Spleen (tissue), 11 donors: ENCODE measurements at regions not wholly inside any gene's neighbourhood (a gene's known extent, or its start where the extent isn't known, plus 50 kb on each side); places are given as distances from the start of the nearest gene placed in this dataset.

ENCODE experiments used
- DNase-seq: peaks from one replicate; pipeline ENCODE4 v3.0.0-alpha.2; 2020
- H3K27ac ChIP-seq, 8 donors: fragments of 200-600 bp; sonication (generic) in 7 of 8; 1 replicate in 4 of 8; 2 replicates in 4 of 8; pipeline versions ENCODE4 v1.5.0 to v1.8.0; 2016 to 2021; ENCODE audit warnings: inconsistent platforms in 4 of 8, mild to moderate bottlenecking in 4 of 8, moderate library complexity in 1 of 8
- H3K27me3 ChIP-seq, 7 donors: fragments of 200-600 bp; sonication (generic) in 6 of 7; replicated peaks in 1 of 7; 1 replicate in 4 of 7; 2 replicates in 3 of 7; pipeline versions ENCODE4 v1.5.0 to v1.8.0; 2016 to 2021; ENCODE audit warnings: inconsistent platforms in 3 of 7, mild to moderate bottlenecking in 1 of 7
- H3K36me3 ChIP-seq, 6 donors: fragments of 200-600 bp; sonication (generic) in 5 of 6; 1 replicate in 4 of 6; 2 replicates in 2 of 6; pipeline versions ENCODE4 v1.5.0 to v1.8.0; 2016 to 2021; ENCODE audit warnings: inconsistent platforms in 2 of 6
- H3K4me1 ChIP-seq, 6 donors: fragments of 200-600 bp; sonication (generic) in 5 of 6; 1 replicate in 3 of 6; 2 replicates in 3 of 6; pipeline versions ENCODE4 v1.5.0 to v1.8.0; 2016 to 2021; ENCODE audit warnings: inconsistent platforms in 3 of 6
- H3K4me3 ChIP-seq, 8 donors: fragments of 200-600 bp; sonication (generic) in 7 of 8; 1 replicate in 4 of 8; 2 replicates in 4 of 8; pipeline versions ENCODE4 v1.5.0 to v1.8.0; 2016 to 2021; ENCODE audit warnings: inconsistent platforms in 4 of 8, mild to moderate bottlenecking in 4 of 8, moderate library complexity in 2 of 8
- H3K9me3 ChIP-seq, 8 donors: fragments of 200-600 bp; sonication (generic) in 7 of 8; 1 replicate in 4 of 8; 2 replicates in 4 of 8; pipeline versions ENCODE4 v1.5.0 to v1.8.0; 2016 to 2021; ENCODE audit warnings: inconsistent platforms in 4 of 8
- CTCF ChIP-seq, 11 experiments: fragments of 200-600 bp in 7 of 11; fragments of 450-650 bp in 4 of 11; sonication (generic) in 4 of 11; IDR thresholded peaks in 8 of 11; conservative IDR thresholded peaks in 3 of 11; 1 replicate in 7 of 11; 2 replicates in 4 of 11; pipeline versions ENCODE4 v1.4.0 to v1.8.0; 2016 to 2021; ENCODE audit warnings: antibody characterized with exemption in 11 of 11, inconsistent platforms in 4 of 11, mild to moderate bottlenecking in 1 of 11
- POLR2A ChIP-seq, 3 donors: fragments of 450-650 bp; IDR thresholded peaks; one replicate each; pipeline ENCODE4 v1.5.1; 2017; ENCODE audit warnings: antibody characterized with exemption in 3 of 3, mild to moderate bottlenecking in 1 of 3
- POLR2AphosphoS5 ChIP-seq, 3 donors: sonication (generic); formaldehyde crosslinking; IDR thresholded peaks; one replicate each; pipeline ENCODE4 v1.5.1; 2017; ENCODE audit warnings: antibody characterized with exemption in 3 of 3
- whole genome bisulfite sequencing, 5 donors: extraction: QIAGEN DNeasy Blood & Tissue Kit in 3 of 5; methylation state at CpG; one replicate each; pipeline versions ENCODE4 v1.1.5 to v1.1.7; 2013 to 2018; 5-methylcytosine and 5-hydroxymethylcytosine counted together
- intact Hi-C: fragments of 100-400 bp; cut with DNase I; formaldehyde crosslinking; loops from one replicate; pipeline ENCODE4 v1.15.0; 2023; ENCODE audit warnings: low total_unique reads
- donor health status: healthy with polysubstance abuse.
- donor health status: DM: no; HTN: no; CAD: no; lungs with moderate emphysema.
- donor health status: DM: no; HTN: no; CAD: no.
- donor health status: Bipolar disorder and iron deficiency.
- donor health status: healthy.
- donor health status: DM: no; HTN: no; CAD: no.
- donor health status: DM: yes; HTN: yes; CAD: no.

GRCh38 chr5:87756951-87757350, 344.2 kb upstream of the CCNH start:
- WGBS, 5 donors: 77 to 86% (median 80%) methylated on average over 1 of the region's 1 CpG
- no peak for TF ChIP-seq POLR2A (IDR thresholded peaks at IDR 0.05)
- TF ChIP-seq CTCF (IDR thresholded peaks at IDR 0.05 in 8 of 11, conservative IDR thresholded peaks at IDR 0.05 in 3 of 11): no peak
- no peak for TF ChIP-seq POLR2AphosphoS5 (IDR thresholded peaks at IDR 0.05)
- Histone ChIP-seq H3K9me3 (no peaks in the 10 kb centered on the region), H3K36me3 (no peaks in the 10 kb centered on the region), H3K27ac (no peak overlapping the region), H3K27me3 (peaks cover 0 to 9% (median 0%) of the 10 kb centered on the region in 7 donors), H3K4me3 (no peak overlapping the region), H3K4me1 (no peaks in the 10 kb centered on the region)
- intact Hi-C loops: no loop called here
- no peak for DNase-seq

GRCh38 chr5:87755360-87755759, 342.6 kb upstream of the CCNH start:
- H3K27ac ChIP-seq: no peak overlapping the region
- TF ChIP-seq POLR2A (IDR thresholded peaks at IDR 0.05) (no peak), CTCF (IDR thresholded peaks at IDR 0.05 in 8 of 11, conservative IDR thresholded peaks at IDR 0.05 in 3 of 11) (no peak), POLR2AphosphoS5 (IDR thresholded peaks at IDR 0.05) (no peak)
- H3K27me3 ChIP-seq: peaks cover 0 to 9% (median 0%) of the 10 kb centered on the region in 7 donors
- no peaks in the 10 kb centered on the region for H3K4me1 ChIP-seq
- no peaks in the 10 kb centered on the region for H3K9me3 ChIP-seq
- WGBS, 5 donors: 40 to 54% (median 48%) methylated on average over 5 of the region's 5 CpGs
- intact Hi-C loops: no loop called here
- no peak overlapping the region for H3K4me3 ChIP-seq
- DNase-seq: no peak
- no peaks in the 10 kb centered on the region for H3K36me3 ChIP-seq

- DNase-seq: no peak
- Histone ChIP-seq H3K4me3 (no peak overlapping the region), H3K27ac (no peak overlapping the region), H3K27me3 (peaks cover 0 to 9% (median 0%) of the 10 kb centered on the region in 7 donors), H3K4me1 (no peaks in the 10 kb centered on the region), H3K36me3 (no peaks in the 10 kb centered on the region), H3K9me3 (no peaks in the 10 kb centered on the region)
- intact Hi-C loops: no loop called here
- WGBS, 5 donors: 16 to 22% (median 20%) methylated on average over 6 of the region's 6 CpGs
- no peak for TF ChIP-seq CTCF (IDR thresholded peaks at IDR 0.05 in 8 of 11, conservative IDR thresholded peaks at IDR 0.05 in 3 of 11)
- TF ChIP-seq POLR2A (IDR thresholded peaks at IDR 0.05): no peak
- no peak for TF ChIP-seq POLR2AphosphoS5 (IDR thresholded peaks at IDR 0.05)
These were observed 341.5 kb upstream of the CCNH start for GRCh38 chr5:87754009-87754757.

- Histone ChIP-seq H3K27ac (no peak overlapping the region), H3K36me3 (no peaks in the 10 kb centered on the region), H3K4me3 (no peak overlapping the region), H3K27me3 (peaks cover 0 to 9% (median 0%) of the 10 kb centered on the region in 7 donors), H3K9me3 (no peaks in the 10 kb centered on the region), H3K4me1 (no peaks in the 10 kb centered on the region)
- intact Hi-C loops: no loop called here
- no peak for TF ChIP-seq POLR2AphosphoS5 (IDR thresholded peaks at IDR 0.05)
- TF ChIP-seq POLR2A (IDR thresholded peaks at IDR 0.05): no peak
- TF ChIP-seq CTCF (IDR thresholded peaks at IDR 0.05 in 8 of 11, conservative IDR thresholded peaks at IDR 0.05 in 3 of 11): no peak
- 71 to 81% (median 79%) methylated on average over 4 of the region's 4 CpGs for WGBS, 5 donors
- DNase-seq: no peak
These were observed 339.6 kb upstream of the CCNH start for GRCh38 chr5:87752362-87752761.
